HepG2 (cell line): ENCODE measurements at regions not wholly inside any gene's neighbourhood (a gene's known extent, or its start where the extent isn't known, plus 50 kb on each side); places are given as distances from the start of the nearest gene placed in this dataset.

Experiments used
- ATAC-seq: fragments of 200-7000 bp; cut with Tn5 transposase; 3 replicates; pipeline ENCODE4 v1.9.1; 2020; ENCODE audit warnings: mild to moderate bottlenecking, moderate library complexity
- BruUV-seq: library from RNA; stranded (reverse); fragments of 400-500 nt; replicated peaks from 2 replicates; lab custom pipeline; 2021; lab: Mats Ljungman, UMichigan
- CTCF ChIA-PET: fragments of 300-600 bp; formaldehyde crosslinking; extraction: SDS; loops from one replicate; lab custom pipeline; 2021; ENCODE audit warnings: low total read pairs, inconsistent platforms, low intra/inter-chr PET ratio; lab: Yijun Ruan, JAX
- POLR2A ChIA-PET: fragments of 350-600 bp; sonication (Branson Sonifier 250); formaldehyde crosslinking; loops from one replicate; lab custom pipeline; 2020; ENCODE audit warnings: antibody characterized with exemption, inconsistent platforms; lab: Yijun Ruan, JAX
- DNase-seq: peaks from one replicate; pipeline ENCODE4 v3.0.0-alpha.2; 2015; ENCODE audit warnings: low spot score
- FAIRE-seq: peaks from 3 replicates; lab custom pipeline; 2011; peaks lifted over from hg19 to GRCh38; lab: Jason Lieb, UNC
- H2AFZ ChIP-seq: one replicate; pipeline ENCODE4 v1.6.1; 2011; ENCODE audit warnings: low read length, inconsistent platforms
- H3K27ac ChIP-seq: fragments of 300-600 bp; 3 replicates; pipeline ENCODE4 v1.8.0; 2011; ENCODE audit warnings: mixed run types, mild to moderate bottlenecking, mixed read lengths, low read length, inconsistent platforms; ENCODE audit not compliant: insufficient read depth; ENCODE audit errors: extremely low read length
- H3K27me3 ChIP-seq, 2 experiments: fragments of 200-600 bp in 1 of 2; 2 replicates in 1 of 2; 3 replicates in 1 of 2; pipeline versions ENCODE4 v1.6.0 to v1.8.0; 2011; ENCODE audit warnings: low read length in 2 of 2, mild to moderate bottlenecking in 2 of 2, moderate library complexity in 2 of 2, inconsistent platforms in 1 of 2; ENCODE audit not compliant: insufficient read depth in 2 of 2, control insufficient read depth in 1 of 2
- H3K36me3 ChIP-seq, 2 experiments: fragments of 200-600 bp in 1 of 2; replicated peaks in 1 of 2; 2 replicates in 1 of 2; 3 replicates in 1 of 2; pipeline versions ENCODE4 v1.5.1 to v1.8.0; 2011; ENCODE audit warnings: low read length in 2 of 2, inconsistent platforms in 1 of 2; ENCODE audit not compliant: insufficient read depth in 2 of 2, control insufficient read depth in 1 of 2
- H3K4me1 ChIP-seq: 2 replicates; pipeline ENCODE4 v1.5.1; 2012; ENCODE audit warnings: low read length, inconsistent platforms; ENCODE audit not compliant: insufficient read depth
- H3K4me2 ChIP-seq: 2 replicates; pipeline ENCODE4 v1.6.0; 2011; ENCODE audit warnings: low read depth, low read length, inconsistent platforms
- H3K4me3 ChIP-seq, 3 experiments: fragments of 200-600 bp in 1 of 3; sonication (generic), shearing (Covaris generic) in 1 of 3; replicated peaks in 1 of 3; 2 replicates each; pipeline ENCODE4 v1.5.1; 2011 to 2016; ENCODE audit warnings: low read length in 3 of 3, inconsistent platforms in 2 of 3, low read depth in 2 of 3, mild to moderate bottlenecking in 2 of 3, control low read depth in 1 of 3, mixed read lengths in 1 of 3; ENCODE audit not compliant: insufficient read depth in 1 of 3
- H3K79me2 ChIP-seq: one replicate; pipeline ENCODE4 v1.6.1; 2011; ENCODE audit warnings: low read length, inconsistent platforms; ENCODE audit not compliant: insufficient read depth
- H3K9ac ChIP-seq: 2 replicates; pipeline ENCODE4 v1.6.0; 2011; ENCODE audit warnings: mild to moderate bottlenecking, low read depth, low read length, inconsistent platforms; ENCODE audit not compliant: insufficient read depth
- H3K9me3 ChIP-seq: 2 replicates; pipeline ENCODE4 v1.5.1; 2012; ENCODE audit warnings: mild to moderate bottlenecking, low read length
- H4K20me1 ChIP-seq: 2 replicates; pipeline ENCODE4 v1.6.0; 2011; ENCODE audit warnings: inconsistent platforms, mild to moderate bottlenecking, low read length, moderate library complexity; ENCODE audit not compliant: insufficient read depth
- AGO1 ChIP-seq: fragments of 200-400 bp; formaldehyde crosslinking; IDR thresholded peaks from 2 replicates; pipeline ENCODE4 v1.6.1; 2017; ENCODE audit warnings: mild to moderate bottlenecking, low read depth, low read length, moderate library complexity; ENCODE audit not compliant: poor library complexity, severe bottlenecking
- CREM ChIP-seq, 2 experiments: sonication (generic) in 1 of 2; formaldehyde crosslinking in 1 of 2; IDR thresholded peaks; 2 replicates each; pipeline versions ENCODE4 v1.4.0 to v1.6.1; 2016 to 2020; ENCODE audit warnings: antibody characterized with exemption in 1 of 2, mild to moderate bottlenecking in 1 of 2, missing genetic modification reagents in 1 of 2
- HNF1B ChIP-seq: sonication (generic); formaldehyde crosslinking; IDR thresholded peaks from 2 replicates; pipeline ENCODE4 v1.5.1; 2020; ENCODE audit warnings: mild to moderate bottlenecking, moderate library complexity, missing genetic modification reagents
- KLF6 ChIP-seq: IDR thresholded peaks from 2 replicates; pipeline ENCODE4 v1.8.0; 2016; ENCODE audit warnings: missing biosample characterization, missing genetic modification reagents
- LBX2 ChIP-seq: sonication (generic); formaldehyde crosslinking; IDR thresholded peaks from 2 replicates; pipeline ENCODE4 v1.5.0; 2020; ENCODE audit warnings: missing genetic modification reagents, mild to moderate bottlenecking, borderline replicate concordance
- MAFF ChIP-seq: IDR thresholded peaks from 2 replicates; pipeline ENCODE4 v1.6.1; 2011; ENCODE audit warnings: low read depth, low read length, improper control_type of control experiment
- MAFK ChIP-seq, 2 experiments: IDR thresholded peaks in 1 of 2; conservative IDR thresholded peaks in 1 of 2; 2 replicates each; pipeline ENCODE4 v1.6.1; 2011; ENCODE audit warnings: improper control_type of control experiment in 2 of 2, low read length in 2 of 2
- PHF5A ChIP-seq: IDR thresholded peaks from one replicate; pipeline ENCODE4 v1.6.1; 2018; ENCODE audit warnings: low read depth, missing genetic modification reagents; ENCODE audit not compliant: unreplicated experiment
- PHF8 ChIP-seq: sonication (generic); formaldehyde crosslinking; IDR thresholded peaks from 2 replicates; pipeline ENCODE4 v1.5.0; 2020; ENCODE audit warnings: missing genetic modification reagents
- STAG1 ChIP-seq: sonication (generic); formaldehyde crosslinking; IDR thresholded peaks from 2 replicates; pipeline ENCODE4 v1.4.0; 2020; ENCODE audit warnings: missing genetic modification reagents
- ZNF12 ChIP-seq: sonication (generic); formaldehyde crosslinking; IDR thresholded peaks from 2 replicates; pipeline ENCODE4 v1.5.0; 2020; ENCODE audit warnings: missing genetic modification reagents
- ZNF496 ChIP-seq: sonication (generic); formaldehyde crosslinking; IDR thresholded peaks from 2 replicates; pipeline ENCODE4 v1.8.1; 2023; ENCODE audit warnings: mild to moderate bottlenecking, moderate library complexity, missing genetic modification reagents; ENCODE audit not compliant: insufficient replicate concordance
- ZNF567 ChIP-seq: sonication (generic); formaldehyde crosslinking; IDR thresholded peaks from 2 replicates; pipeline ENCODE4 v1.8.1; 2023; ENCODE audit warnings: mild to moderate bottlenecking, missing genetic modification reagents, borderline replicate concordance
- ZNF574 ChIP-seq: sonication (generic); formaldehyde crosslinking; IDR thresholded peaks from 2 replicates; pipeline ENCODE4 v1.4.0; 2020; ENCODE audit warnings: missing genetic modification reagents
- WGBS: methylation state at CpG from one replicate; pipeline ENCODE4 v1.1.6; 2017; ENCODE audit warnings: low lambda C conversion rate; 5-methylcytosine and 5-hydroxymethylcytosine counted together
- in situ Hi-C: cut with HindIII; loops from 2 replicates; pipeline ENCODE4 v1.10.0; 2017; ENCODE audit warnings: low pct_unique_long_range_greater_than_20kb; ENCODE audit not compliant: extremely low pct_ligation_motif_present
- intact Hi-C: fragments of 100-400 bp; cut with micrococcal nuclease; formaldehyde crosslinking; loops from one replicate; pipeline ENCODE4 v1.10.0; 2022; ENCODE audit not compliant: unreplicated experiment

GRCh38 chr6:62737792-62738191, 451.8 kb upstream of the KHDRBS2 start:
- Histone ChIP-seq H2AFZ (no peak overlapping the region), H3K9me3 (no peaks in the 10 kb centered on the region), H3K27me3 (no peaks in the 10 kb centered on the region; a peak in 1 of 5 replicates), H4K20me1 (no peaks in the 10 kb centered on the region), H3K36me3 (no peaks in the 10 kb centered on the region), H3K4me1 (no peaks in the 10 kb centered on the region), H3K79me2 (no peaks in the 10 kb centered on the region), H3K27ac (no peak overlapping the region), H3K4me2 (no peak overlapping the region), H3K4me3 (no peak overlapping the region), H3K9ac (no peak overlapping the region)
- ATAC-seq (no peak), FAIRE-seq (no peak), DNase-seq (no peak)
- intact Hi-C loops, result no loop called here
- CTCF ChIA-PET, result no interaction called here
- in situ Hi-C loops, result no loop called here
- BruUV-seq, result no TSS peak
- WGBS, result 5% methylated on average over 2 of the region's 2 CpGs
- TF ChIP-seq ZNF574 (CRISPR knock-in tag) (no peak), MAFK (conservative IDR thresholded peaks at IDR 0.05 in 1 of 2, IDR thresholded peaks at IDR 0.05 in 1 of 2; ENCODE audit: low read length in 2 of 2) (peak in 1 of 2 experiments; percentile 84; a peak in 3 of 4 replicates), MAFF (peak; percentile 77)
- POLR2A ChIA-PET, result no interaction called here

GRCh38 chr6:62721408-62721807, 435.4 kb upstream of the KHDRBS2 start:
- Histone ChIP-seq H3K4me2 (no peak overlapping the region), H3K9me3 (peaks cover 5% of the 10 kb centered on the region), H3K4me1 (no peaks in the 10 kb centered on the region), H4K20me1 (no peaks in the 10 kb centered on the region), H3K9ac (no peak overlapping the region), H3K27ac (no peak overlapping the region), H2AFZ (no peak overlapping the region), H3K4me3 (no peak overlapping the region), H3K36me3 (no peaks in the 10 kb centered on the region), H3K79me2 (no peaks in the 10 kb centered on the region), H3K27me3 (no peaks in the 10 kb centered on the region)
- in situ Hi-C loops, result no loop called here
- intact Hi-C loops, result no loop called here
- FAIRE-seq, result no peak
- CTCF ChIA-PET, result no interaction called here
- ATAC-seq, result no peak
- BruUV-seq, result no TSS peak
- POLR2A ChIA-PET, result no interaction called here
- DNase-seq, result no peak
- WGBS, result 22% methylated on average over 2 of the region's 2 CpGs
- TF ChIP-seq AGO1 (no peak), HNF1B (CRISPR knock-in tag) (no peak), STAG1 (CRISPR knock-in tag) (no peak), PHF8 (CRISPR knock-in tag) (no peak), CREM (IDR thresholded peaks at IDR 0.05) (no peak), CREM (CRISPR knock-in tag; IDR thresholded peaks at IDR 0.05) (no peak), LBX2 (CRISPR knock-in tag) (no peak), ZNF496 (CRISPR knock-in tag) (no peak), ZNF12 (CRISPR knock-in tag) (no peak), PHF5A (no peak), ZNF567 (CRISPR knock-in tag) (no peak), KLF6 (CRISPR knock-in tag) (no peak)
